HG03045 (cell line): ENCODE measurements at regions not wholly inside any gene's neighbourhood (a gene's known extent, or its start where the extent isn't known, plus 50 kb on each side); places are given as distances from the start of the nearest gene placed in this dataset.

ENCODE experiments used
- ATAC-seq: cut with Tn5 transposase; IDR thresholded peaks from one replicate; pipeline ENCODE4 v1.9.1; 2021; ENCODE audit warnings: mild to moderate bottlenecking, moderate library complexity; ENCODE audit not compliant: unreplicated experiment

- ATAC-seq, result no peak
These were observed 131.0 kb downstream of the PDGFRA start for GRCh38 chr4:54359919-54360650.

- ATAC-seq, result no peak
These were observed 133.9 kb downstream of the PDGFRA start for GRCh38 chr4:54363037-54363436.

- no peak for ATAC-seq
These were observed 136.6 kb downstream of the PDGFRA start for GRCh38 chr4:54365691-54366090.

- no peak for ATAC-seq
These were observed 138.0 kb downstream of the PDGFRA start for GRCh38 chr4:54367059-54367458.

GRCh38 chr4:54368281-54369265, 139.5 kb downstream of the PDGFRA start:
- no peak for ATAC-seq

GRCh38 chr4:54371173-54371572, 142.1 kb downstream of the PDGFRA start:
- no peak for ATAC-seq

GRCh38 chr4:54372951-54373350, 143.9 kb downstream of the PDGFRA start:
- no peak for ATAC-seq

- no peak for ATAC-seq
These were observed 144.7 kb downstream of the PDGFRA start for GRCh38 chr4:54373718-54374210.

GRCh38 chr4:54378461-54378860, 149.4 kb downstream of the PDGFRA start:
- no peak for ATAC-seq

GRCh38 chr4:54384152-54384551, 155.1 kb downstream of the PDGFRA start:
- no peak for ATAC-seq

GRCh38 chr4:54384563-54384962, 155.5 kb downstream of the PDGFRA start:
- ATAC-seq, result no peak

GRCh38 chr4:54386042-54386669, 157.1 kb downstream of the PDGFRA start:
- ATAC-seq, result no peak

GRCh38 chr4:54386693-54387092, 157.6 kb downstream of the PDGFRA start:
- ATAC-seq, result no peak

- no peak for ATAC-seq
These were observed 161.6 kb downstream of the PDGFRA start for GRCh38 chr4:54390670-54391069.

GRCh38 chr4:54391104-54391503, 162.0 kb downstream of the PDGFRA start:
- no peak for ATAC-seq

- ATAC-seq, result no peak
These were observed 163.4 kb downstream of the PDGFRA start for GRCh38 chr4:54392479-54392878.

GRCh38 chr4:54393243-54393642, 164.2 kb downstream of the PDGFRA start:
- ATAC-seq, result no peak

- no peak for ATAC-seq
These were observed 166.0 kb downstream of the PDGFRA start for GRCh38 chr4:54395013-54395527.

GRCh38 chr4:54400188-54400587, 171.1 kb downstream of the PDGFRA start:
- ATAC-seq, result no peak

GRCh38 chr4:54400802-54401201, 171.7 kb downstream of the PDGFRA start:
- ATAC-seq, result no peak

- no peak for ATAC-seq
These were observed 173.9 kb downstream of the PDGFRA start for GRCh38 chr4:54402880-54403480.
